ENCODE measurements at regions not wholly inside any gene's neighbourhood (a gene's known extent, or its start where the extent isn't known, plus 50 kb on each side); places are given as distances from the start of the nearest gene placed in this dataset.

DNA sequence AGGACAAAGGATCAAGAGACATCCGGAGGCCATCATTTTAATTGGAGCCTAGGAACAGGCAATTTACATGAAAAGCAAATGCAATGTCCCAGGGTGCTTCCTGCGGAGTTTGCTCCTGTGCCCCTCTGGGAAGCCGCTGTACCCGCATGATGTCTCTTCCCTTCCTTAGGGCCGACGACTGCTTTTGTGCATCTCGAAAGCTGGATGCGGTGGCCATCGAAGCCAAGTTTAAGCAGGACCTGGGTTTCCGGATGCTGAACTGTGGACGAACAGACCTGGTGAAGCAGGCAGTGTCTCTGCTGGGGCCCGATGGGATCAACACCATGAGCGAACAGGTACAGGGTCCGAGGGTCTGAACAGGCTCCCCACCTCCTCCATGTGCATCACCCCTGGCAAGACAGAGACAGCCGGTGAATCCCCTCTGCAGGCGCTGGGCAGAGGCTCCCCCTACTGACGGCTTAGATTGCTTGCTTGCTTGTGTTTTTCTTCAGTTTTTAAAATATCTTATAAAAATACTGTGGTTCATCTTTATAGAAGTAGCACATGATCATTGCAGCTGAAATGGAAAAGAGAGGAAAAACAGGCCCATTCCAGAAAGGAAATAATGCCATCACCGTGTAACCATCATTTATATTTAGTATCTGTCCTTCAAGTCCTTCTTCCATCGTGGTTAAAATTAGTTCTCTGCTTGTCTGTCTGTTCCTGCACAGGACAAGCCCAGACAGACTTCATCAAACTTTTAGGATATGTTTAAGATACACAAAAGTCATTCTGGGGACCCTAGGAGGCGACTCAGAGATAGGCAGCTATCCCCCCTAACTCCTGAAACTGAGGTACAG lies 75.4 kb upstream of the PWP1 start:
- Mint-ChIP-seq H3K27me3 (ENCODE audit: low read depth) (no peaks in the 10 kb centered on the region), H3K27ac (no peak overlapping the region)
- intact Hi-C loops (cut with micrococcal nuclease) = no loop called here

DNA sequence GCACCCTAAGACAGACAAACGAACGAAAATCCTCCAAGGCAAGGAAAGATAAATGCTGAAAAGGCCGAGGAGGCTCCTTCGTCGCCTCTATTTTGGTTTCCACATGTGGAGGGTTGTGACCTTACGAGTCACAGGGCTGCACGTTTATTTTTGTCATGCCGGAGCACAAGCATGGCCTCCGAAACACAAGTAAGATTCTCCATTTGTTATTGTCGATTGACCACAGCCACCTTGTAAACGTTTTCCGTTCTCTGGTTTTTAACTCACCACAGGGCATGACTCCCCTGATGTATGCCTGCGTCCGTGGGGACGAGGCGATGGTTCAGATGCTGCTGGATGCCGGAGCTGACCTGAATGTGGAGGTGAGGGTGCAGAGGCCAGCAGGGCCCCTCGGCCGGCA lies 73.1 kb upstream of the PWP1 start:
- Mint-ChIP-seq H3K4me1 (ENCODE audit: low read depth) (no peaks in the 10 kb centered on the region), H3K9me3 (no peaks in the 10 kb centered on the region), H3K36me3 (ENCODE audit: low read depth) (no peaks in the 10 kb centered on the region), H3K27me3 (ENCODE audit: low read depth) (no peaks in the 10 kb centered on the region), H3K4me3 (ENCODE audit: low read depth) (no peak overlapping the region), H3K27ac (no peak overlapping the region)
- DNase-seq (ENCODE audit: low spot score) = no peak
- intact Hi-C loops (cut with micrococcal nuclease) = no loop called here

More for the DNA sequence above, 75.4 kb upstream of the PWP1 start:
- Mint-ChIP-seq H3K4me3 (ENCODE audit: low read depth) (no peak overlapping the region), H3K36me3 (ENCODE audit: low read depth) (no peaks in the 10 kb centered on the region), H3K4me1 (ENCODE audit: low read depth) (no peaks in the 10 kb centered on the region), H3K9me3 (no peaks in the 10 kb centered on the region)
- no peak for DNase-seq (ENCODE audit: low spot score)

DNA sequence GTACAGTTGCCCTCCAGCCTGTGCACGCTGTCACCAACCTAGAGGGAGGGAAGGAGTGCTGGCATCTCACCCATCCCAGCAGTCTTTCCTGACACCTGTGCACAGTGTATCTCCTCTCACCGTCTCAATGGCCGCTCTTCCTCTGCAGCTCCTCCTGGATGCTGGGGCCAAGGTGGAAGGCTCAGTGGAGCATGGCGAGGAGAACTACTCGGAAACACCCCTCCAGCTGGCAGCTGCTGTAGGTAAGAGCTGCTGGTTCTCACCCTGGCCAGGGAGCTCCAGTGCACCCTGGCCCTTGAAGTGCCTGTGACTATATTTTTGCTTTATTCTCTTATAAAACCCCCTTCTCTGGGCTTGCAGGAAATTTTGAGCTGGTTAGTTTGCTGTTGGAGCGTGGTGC lies 68.7 kb upstream of the PWP1 start:
- DNase-seq (ENCODE audit: low spot score) = no peak
- intact Hi-C loops (cut with micrococcal nuclease) = no loop called here
- no peaks in the 10 kb centered on the region for H3K27me3 Mint-ChIP-seq (ENCODE audit: low read depth)
- no peak overlapping the region for H3K4me3 Mint-ChIP-seq (ENCODE audit: low read depth)
- H3K9me3 Mint-ChIP-seq = no peaks in the 10 kb centered on the region
- H3K4me1 Mint-ChIP-seq (ENCODE audit: low read depth) = no peaks in the 10 kb centered on the region
- H3K36me3 Mint-ChIP-seq (ENCODE audit: low read depth) = no peaks in the 10 kb centered on the region
- H3K27ac Mint-ChIP-seq = no peak overlapping the region

DNA sequence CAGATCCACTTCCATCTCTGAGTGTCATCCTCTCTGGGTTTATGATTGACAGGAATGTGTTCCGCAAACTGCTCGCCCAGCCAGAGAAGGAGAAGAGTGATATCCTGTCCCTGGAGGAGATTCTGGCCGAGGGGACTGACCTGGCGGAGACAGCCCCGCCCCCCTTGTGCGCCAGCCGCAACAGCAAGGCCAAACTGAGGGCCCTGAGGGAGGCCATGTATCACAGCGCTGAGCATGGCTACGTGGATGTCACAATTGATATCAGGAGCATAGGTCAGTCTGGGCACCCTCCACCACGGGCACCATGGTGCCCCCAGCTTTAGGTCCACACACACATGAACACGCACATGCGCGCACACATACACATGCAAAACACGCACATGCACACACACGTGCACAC lies 67.5 kb upstream of the PWP1 start:
- Mint-ChIP-seq H3K36me3 (ENCODE audit: low read depth) (no peaks in the 10 kb centered on the region), H3K27me3 (ENCODE audit: low read depth) (no peaks in the 10 kb centered on the region), H3K27ac (no peak overlapping the region), H3K4me1 (ENCODE audit: low read depth) (no peaks in the 10 kb centered on the region), H3K9me3 (no peaks in the 10 kb centered on the region), H3K4me3 (ENCODE audit: low read depth) (no peak overlapping the region)
- intact Hi-C loops (cut with micrococcal nuclease) = no loop called here
- no peak for DNase-seq (ENCODE audit: low spot score)

DNA sequence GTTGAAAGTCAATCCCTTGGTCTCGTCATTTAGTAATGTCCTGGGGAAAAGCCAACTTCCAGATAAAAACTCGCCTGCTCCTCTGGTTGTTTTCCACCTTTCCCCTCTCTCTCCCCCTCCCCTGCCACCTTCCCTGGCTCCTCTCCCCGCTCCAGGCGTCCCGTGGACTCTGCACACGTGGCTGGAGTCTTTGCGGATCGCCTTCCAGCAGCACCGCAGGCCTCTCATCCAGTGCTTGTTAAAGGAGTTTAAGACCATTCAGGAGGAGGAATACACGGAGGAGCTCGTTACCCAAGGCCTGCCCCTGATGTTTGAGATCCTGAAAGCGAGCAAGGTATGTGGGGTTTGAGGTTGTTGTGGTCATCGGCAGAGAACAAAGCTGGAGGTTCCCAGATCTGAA lies 65.8 kb upstream of the PWP1 start:
- no peak overlapping the region for H3K4me3 Mint-ChIP-seq (ENCODE audit: low read depth)
- H3K27ac Mint-ChIP-seq = no peak overlapping the region
- H3K9me3 Mint-ChIP-seq = peaks cover under 1% of the 10 kb centered on the region
- H3K36me3 Mint-ChIP-seq (ENCODE audit: low read depth) = peaks cover 6% of the 10 kb centered on the region
- DNase-seq (ENCODE audit: low spot score) = no peak
- intact Hi-C loops (cut with micrococcal nuclease) = no loop called here
- no peaks in the 10 kb centered on the region for H3K27me3 Mint-ChIP-seq (ENCODE audit: low read depth)
- H3K4me1 Mint-ChIP-seq (ENCODE audit: low read depth) = no peaks in the 10 kb centered on the region

DNA sequence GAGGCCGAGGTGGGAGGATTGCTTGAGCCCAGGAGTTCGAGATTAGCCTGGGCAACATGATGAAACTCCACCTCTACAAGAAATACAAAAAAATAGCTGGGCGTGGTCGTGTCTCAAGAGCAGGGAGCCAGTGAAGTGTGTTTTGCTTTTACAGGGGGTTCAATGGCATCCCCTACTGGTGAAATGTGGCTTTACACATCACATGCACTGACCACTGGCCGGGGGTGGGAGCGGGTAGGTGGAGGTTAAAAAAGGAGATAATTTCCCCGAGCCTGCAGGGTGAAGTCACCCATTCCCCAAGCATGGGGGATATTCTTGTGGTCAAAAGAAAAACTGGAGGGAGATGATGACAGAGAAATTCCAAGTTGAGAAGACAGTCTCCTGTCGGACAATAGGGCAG lies 63.6 kb upstream of the PWP1 start:
- peaks cover 6% of the 10 kb centered on the region for H3K9me3 Mint-ChIP-seq
- no peaks in the 10 kb centered on the region for H3K4me1 Mint-ChIP-seq (ENCODE audit: low read depth)
- no peaks in the 10 kb centered on the region for H3K27me3 Mint-ChIP-seq (ENCODE audit: low read depth)
- H3K36me3 Mint-ChIP-seq (ENCODE audit: low read depth) = peaks cover 11% of the 10 kb centered on the region
- no peak overlapping the region for H3K4me3 Mint-ChIP-seq (ENCODE audit: low read depth)
- no peak overlapping the region for H3K27ac Mint-ChIP-seq
- no peak for DNase-seq (ENCODE audit: low spot score)
- intact Hi-C loops (cut with micrococcal nuclease) = no loop called here

DNA sequence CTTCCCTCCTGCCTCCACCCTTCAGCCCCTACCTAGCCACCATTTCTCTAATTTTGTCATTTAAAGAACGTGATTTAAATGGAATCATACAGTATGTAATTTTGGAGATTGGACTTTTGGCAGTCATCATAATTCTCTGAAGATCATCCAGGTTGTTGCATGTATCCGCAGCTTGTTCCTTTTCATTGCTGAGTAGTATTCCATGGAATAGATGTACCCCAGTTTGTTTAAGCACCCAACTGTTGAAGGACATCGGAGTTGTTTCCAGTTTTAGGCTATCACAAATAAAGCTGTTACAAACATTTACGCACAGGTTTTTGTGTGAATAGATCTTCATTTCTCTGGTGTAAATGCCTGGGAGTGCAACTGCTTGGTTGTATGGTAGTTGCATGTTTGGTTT lies 61.1 kb upstream of the PWP1 start:
- H3K36me3 Mint-ChIP-seq (ENCODE audit: low read depth) = peaks cover 15% of the 10 kb centered on the region
- no peak overlapping the region for H3K27ac Mint-ChIP-seq
- intact Hi-C loops (cut with micrococcal nuclease) = no loop called here
- H3K4me1 Mint-ChIP-seq (ENCODE audit: low read depth) = no peaks in the 10 kb centered on the region
- H3K9me3 Mint-ChIP-seq = peaks cover 6% of the 10 kb centered on the region
- H3K4me3 Mint-ChIP-seq (ENCODE audit: low read depth) = no peak overlapping the region
- DNase-seq (ENCODE audit: low spot score) = no peak
- no peaks in the 10 kb centered on the region for H3K27me3 Mint-ChIP-seq (ENCODE audit: low read depth)

DNA sequence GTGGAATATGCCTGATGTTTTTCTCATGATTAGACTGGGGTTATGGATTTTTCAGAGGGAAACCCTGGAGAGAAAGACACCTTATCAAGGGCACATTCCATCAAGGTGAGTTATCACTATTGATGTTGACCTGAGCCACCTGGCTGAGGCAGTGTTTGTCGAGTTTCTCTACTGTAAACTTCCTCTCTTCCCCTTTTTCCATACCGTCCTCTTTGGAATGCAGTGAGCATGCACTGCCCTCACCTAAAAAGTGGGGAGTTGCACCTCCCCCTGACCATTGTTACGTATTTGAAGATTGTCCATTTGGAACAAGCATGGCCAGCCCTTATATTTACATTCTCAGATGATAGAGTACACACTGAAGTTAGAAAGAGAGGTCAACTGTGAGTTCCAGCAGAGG lies 53.9 kb upstream of the PWP1 start:
- no peaks in the 10 kb centered on the region for H3K9me3 Mint-ChIP-seq
- no peak overlapping the region for H3K4me3 Mint-ChIP-seq (ENCODE audit: low read depth)
- H3K27me3 Mint-ChIP-seq (ENCODE audit: low read depth) = no peaks in the 10 kb centered on the region
- no peaks in the 10 kb centered on the region for H3K4me1 Mint-ChIP-seq (ENCODE audit: low read depth)
- H3K27ac Mint-ChIP-seq = no peak overlapping the region
- no peak for DNase-seq (ENCODE audit: low spot score)
- intact Hi-C loops (cut with micrococcal nuclease) = no loop called here
- peaks cover 3% of the 10 kb centered on the region for H3K36me3 Mint-ChIP-seq (ENCODE audit: low read depth)

DNA sequence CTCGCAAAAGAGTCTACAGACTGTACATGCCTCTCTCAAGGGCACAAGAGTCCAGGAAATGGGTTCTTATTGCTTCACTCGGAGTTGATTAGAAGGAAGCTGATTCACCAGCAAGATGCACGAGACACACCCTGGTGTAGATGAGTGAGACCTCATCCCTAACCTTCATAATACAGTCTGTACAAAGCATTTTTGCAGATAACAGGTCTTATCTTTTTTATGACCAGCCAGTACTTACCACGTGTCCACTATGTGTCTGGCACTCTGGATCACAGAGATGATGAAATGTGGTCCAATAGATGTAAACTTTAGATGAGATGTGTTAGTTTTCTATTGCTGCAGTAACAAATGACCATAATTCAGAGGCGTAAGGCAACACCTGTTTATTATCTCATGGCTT lies 53.4 kb upstream of the PWP1 start:
- no peak for DNase-seq (ENCODE audit: low spot score)
- Mint-ChIP-seq H3K4me1 (ENCODE audit: low read depth) (no peaks in the 10 kb centered on the region), H3K27me3 (ENCODE audit: low read depth) (no peaks in the 10 kb centered on the region), H3K9me3 (no peaks in the 10 kb centered on the region), H3K27ac (no peak overlapping the region), H3K4me3 (ENCODE audit: low read depth) (no peak overlapping the region), H3K36me3 (ENCODE audit: low read depth) (peaks cover 3% of the 10 kb centered on the region)
- intact Hi-C loops (cut with micrococcal nuclease) = no loop called here

DNA sequence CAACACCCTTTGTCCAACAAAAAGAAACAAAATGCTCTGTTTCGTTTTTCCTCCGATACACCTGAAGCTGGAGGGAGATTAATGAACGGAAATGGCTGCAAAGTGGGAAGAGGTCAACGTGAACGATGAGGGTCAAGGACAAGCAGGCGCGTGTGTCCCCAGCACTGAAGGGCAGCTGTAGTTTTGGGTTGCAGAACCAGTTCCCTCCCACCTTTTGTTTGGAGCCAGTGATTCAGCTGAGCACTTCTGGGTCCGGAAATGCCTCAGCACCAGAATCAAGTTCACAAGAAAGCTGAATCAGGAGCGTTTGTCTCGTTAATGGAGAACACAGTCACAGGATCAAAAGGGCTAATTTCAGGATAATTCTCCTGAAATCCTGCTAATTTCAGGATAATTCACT lies 51.1 kb upstream of the PWP1 start:
- H3K36me3 Mint-ChIP-seq (ENCODE audit: low read depth) = no peaks in the 10 kb centered on the region
- H3K9me3 Mint-ChIP-seq = no peaks in the 10 kb centered on the region
- no peaks in the 10 kb centered on the region for H3K27me3 Mint-ChIP-seq (ENCODE audit: low read depth)
- H3K27ac Mint-ChIP-seq = no peak overlapping the region
- H3K4me1 Mint-ChIP-seq (ENCODE audit: low read depth) = no peaks in the 10 kb centered on the region
- intact Hi-C loops (cut with micrococcal nuclease) = no loop called here
- DNase-seq (ENCODE audit: low spot score) = no peak
- H3K4me3 Mint-ChIP-seq (ENCODE audit: low read depth) = no peak overlapping the region

DNA sequence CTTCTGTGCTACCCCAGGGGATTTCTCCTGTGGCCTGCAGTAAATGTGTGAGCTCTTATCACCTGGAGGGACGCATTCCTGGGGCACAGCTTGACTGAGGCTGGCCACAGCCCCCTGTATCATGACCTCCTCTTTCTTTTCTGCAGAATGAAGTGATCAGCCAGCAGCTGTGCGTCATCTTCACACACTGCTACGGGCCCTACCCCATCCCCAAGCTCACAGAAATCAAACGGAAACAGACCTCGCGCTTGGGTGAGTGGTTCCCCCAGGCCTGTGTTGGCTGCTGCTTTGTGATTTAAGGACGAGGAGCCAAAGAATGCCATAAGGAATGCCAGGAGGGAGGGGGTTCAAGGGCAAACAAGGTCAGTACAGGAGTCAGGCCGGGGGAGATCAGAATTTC lies 50.5 kb upstream of the PWP1 start:
- Mint-ChIP-seq H3K9me3 (no peaks in the 10 kb centered on the region), H3K27me3 (ENCODE audit: low read depth) (no peaks in the 10 kb centered on the region), H3K27ac (no peak overlapping the region), H3K4me3 (ENCODE audit: low read depth) (no peak overlapping the region), H3K4me1 (ENCODE audit: low read depth) (no peaks in the 10 kb centered on the region), H3K36me3 (ENCODE audit: low read depth) (peaks cover 2% of the 10 kb centered on the region)
- intact Hi-C loops (cut with micrococcal nuclease) = no loop called here
- no peak for DNase-seq (ENCODE audit: low spot score)

All from activated T-helper 2 cell treated with anti-CD3 and anti-CD28 coated beads, Interferon-gamma antibody, Interleukin-2, Interleukin-4, amounts not matched to agents 10 μg/mL and 5 μg/mL and 100 μg/mL, durations not matched to agents 14 hours and 24 hours and 36 hours (primary cell).